ENCODE measurements at regions not wholly inside any gene's neighbourhood (a gene's known extent, or its start where the extent isn't known, plus 50 kb on each side); places are given as distances from the start of the nearest gene placed in this dataset.

GRCh38 chr13:85282876-85283275, 516.3 kb downstream of the SLITRK6 start:
- no peak for DNase-seq

- DNase-seq, result no peak
Measured at GRCh38 chr13:85278851-85279250, 520.4 kb downstream of the SLITRK6 start.

- no peak for DNase-seq
Measured at GRCh38 chr13:85277748-85278147, 521.5 kb downstream of the SLITRK6 start.

GRCh38 chr13:85266771-85267170, 532.4 kb downstream of the SLITRK6 start:
- DNase-seq, result no peak

- no peak for DNase-seq
Measured at GRCh38 chr13:85266331-85266730, 532.9 kb downstream of the SLITRK6 start.

- no peak for DNase-seq
Measured at GRCh38 chr13:85265296-85265695, 533.9 kb downstream of the SLITRK6 start.

GRCh38 chr13:85262499-85262898, 536.7 kb downstream of the SLITRK6 start:
- DNase-seq, result no peak

- no peak for DNase-seq
Measured at GRCh38 chr13:85261757-85262346, 537.4 kb downstream of the SLITRK6 start.

- no peak for DNase-seq
Measured at GRCh38 chr13:85260896-85261295, 538.3 kb downstream of the SLITRK6 start.

- no peak for DNase-seq
Measured at GRCh38 chr13:85255978-85256377, 543.2 kb downstream of the SLITRK6 start.

- DNase-seq, result no peak
Measured at GRCh38 chr13:85254641-85255040, 544.6 kb downstream of the SLITRK6 start.

- DNase-seq, result no peak
Measured at GRCh38 chr13:85249151-85249550, 550.1 kb downstream of the SLITRK6 start.

GRCh38 chr13:85247780-85248179, 551.4 kb downstream of the SLITRK6 start:
- DNase-seq, result no peak

GRCh38 chr13:85243831-85244230, 555.4 kb downstream of the SLITRK6 start:
- DNase-seq, result no peak

- no peak for DNase-seq
Measured at GRCh38 chr13:85241060-85241459, 558.2 kb downstream of the SLITRK6 start.

GRCh38 chr13:85236413-85236812, 562.8 kb downstream of the SLITRK6 start:
- no peak for DNase-seq

- DNase-seq, result no peak
Measured at GRCh38 chr13:85230691-85231093, 568.5 kb downstream of the SLITRK6 start.

GRCh38 chr13:85228692-85229091, 570.5 kb downstream of the SLITRK6 start:
- DNase-seq, result no peak

GRCh38 chr13:85223883-85224656, 575.1 kb downstream of the SLITRK6 start:
- DNase-seq, result no peak

GRCh38 chr13:85216576-85216975, 582.6 kb downstream of the SLITRK6 start:
- no peak for DNase-seq

- DNase-seq, result no peak
Measured at GRCh38 chr13:85212692-85213091, 586.5 kb downstream of the SLITRK6 start.

- no peak for DNase-seq
Measured at GRCh38 chr13:85204668-85205344, 594.4 kb downstream of the SLITRK6 start.

- DNase-seq, result no peak
Measured at GRCh38 chr13:85197431-85197830, 601.8 kb downstream of the SLITRK6 start.

GRCh38 chr13:85194482-85194881, 604.7 kb downstream of the SLITRK6 start:
- DNase-seq, result no peak
